ENCODE measurements at regions not wholly inside any gene's neighbourhood (a gene's known extent, or its start where the extent isn't known, plus 50 kb on each side); places are given as distances from the start of the nearest gene placed in this dataset.

GRCh38 chr16:7111265-7111664 lies 221.4 kb upstream of the RBFOX1 start:
- DNase-seq (no peak), ATAC-seq (replicated peaks) (no peak)
- no peaks in the 10 kb centered on the region for H3K4me1 Mint-ChIP-seq (ENCODE audit: low read depth in 2 of 2)
- peaks cover 7 to 8% of the 10 kb centered on the region in 2 donors for H3K9me3 Mint-ChIP-seq
- H3K4me3 Mint-ChIP-seq, result no peak overlapping the region
- H3K36me3 Mint-ChIP-seq (ENCODE audit: insufficient read depth), result no peaks in the 10 kb centered on the region
- no peak overlapping the region for H3K27ac Mint-ChIP-seq
- no peaks in the 10 kb centered on the region for H3K27me3 Mint-ChIP-seq

- no peaks in the 10 kb centered on the region for H3K27me3 Mint-ChIP-seq
These were observed 225.2 kb upstream of the RBFOX1 start for GRCh38 chr16:7107436-7107835.

GRCh38 chr16:7103056-7103455 lies 229.6 kb upstream of the RBFOX1 start:
- Mint-ChIP-seq H3K36me3 (ENCODE audit: insufficient read depth) (no peaks in the 10 kb centered on the region), H3K4me3 (no peak overlapping the region), H3K9me3 (peaks cover 9 to 12% of the 10 kb centered on the region in 2 donors), H3K27me3 (no peaks in the 10 kb centered on the region), H3K27ac (no peak overlapping the region), H3K4me1 (ENCODE audit: low read depth in 2 of 2) (no peaks in the 10 kb centered on the region)
- DNase-seq (no peak), ATAC-seq (replicated peaks) (no peak)

More at GRCh38 chr16:7107436-7107835, 225.2 kb upstream of the RBFOX1 start:
- H3K9me3 Mint-ChIP-seq, result peaks cover 0 to 11% of the 10 kb centered on the region in 2 donors
- no peak overlapping the region for H3K4me3 Mint-ChIP-seq
- no peaks in the 10 kb centered on the region for H3K36me3 Mint-ChIP-seq (ENCODE audit: insufficient read depth)
- no peaks in the 10 kb centered on the region for H3K4me1 Mint-ChIP-seq (ENCODE audit: low read depth in 2 of 2)
- ATAC-seq (replicated peaks) (no peak), DNase-seq (no peak)
- H3K27ac Mint-ChIP-seq, result no peak overlapping the region

GRCh38 chr16:7101054-7101453 lies 231.6 kb upstream of the RBFOX1 start:
- Mint-ChIP-seq H3K4me1 (ENCODE audit: low read depth in 2 of 2) (no peaks in the 10 kb centered on the region), H3K27me3 (no peaks in the 10 kb centered on the region), H3K4me3 (no peak overlapping the region), H3K36me3 (ENCODE audit: insufficient read depth) (no peaks in the 10 kb centered on the region), H3K9me3 (peaks cover 9 to 17% of the 10 kb centered on the region in 2 donors), H3K27ac (no peak overlapping the region)
- ATAC-seq (replicated peaks) (no peak), DNase-seq (no peak)

- Mint-ChIP-seq H3K27ac (no peak overlapping the region), H3K4me3 (no peak overlapping the region), H3K36me3 (ENCODE audit: insufficient read depth) (no peaks in the 10 kb centered on the region), H3K27me3 (no peaks in the 10 kb centered on the region), H3K9me3 (peaks cover 9 to 10% of the 10 kb centered on the region in 2 donors), H3K4me1 (ENCODE audit: low read depth in 2 of 2) (no peaks in the 10 kb centered on the region)
- ATAC-seq (replicated peaks), result no peak
- DNase-seq, result no peak
These were observed 235.1 kb upstream of the RBFOX1 start for GRCh38 chr16:7097518-7097917.

- Mint-ChIP-seq H3K36me3 (ENCODE audit: insufficient read depth) (no peaks in the 10 kb centered on the region), H3K9me3 (peaks cover 2 to 8% of the 10 kb centered on the region in 2 donors), H3K27me3 (no peaks in the 10 kb centered on the region), H3K27ac (no peak overlapping the region), H3K4me3 (no peak overlapping the region), H3K4me1 (ENCODE audit: low read depth in 2 of 2) (no peaks in the 10 kb centered on the region)
- no peak for ATAC-seq (replicated peaks)
- DNase-seq, result no peak
These were observed 239.1 kb upstream of the RBFOX1 start for GRCh38 chr16:7093511-7093910.

- ATAC-seq (replicated peaks) (no peak), DNase-seq (no peak)
- no peaks in the 10 kb centered on the region for H3K4me1 Mint-ChIP-seq (ENCODE audit: low read depth in 2 of 2)
- H3K27ac Mint-ChIP-seq, result no peak overlapping the region
- no peaks in the 10 kb centered on the region for H3K27me3 Mint-ChIP-seq
- H3K9me3 Mint-ChIP-seq, result peaks cover 8 to 17% of the 10 kb centered on the region in 2 donors
- H3K36me3 Mint-ChIP-seq (ENCODE audit: insufficient read depth), result no peaks in the 10 kb centered on the region
- H3K4me3 Mint-ChIP-seq, result no peak overlapping the region
These were observed 242.0 kb upstream of the RBFOX1 start for GRCh38 chr16:7090628-7091115.

GRCh38 chr16:7089751-7090150 lies 242.9 kb upstream of the RBFOX1 start:
- H3K36me3 Mint-ChIP-seq (ENCODE audit: insufficient read depth), result no peaks in the 10 kb centered on the region
- ATAC-seq (replicated peaks), result no peak
- H3K27me3 Mint-ChIP-seq, result no peaks in the 10 kb centered on the region
- no peak overlapping the region for H3K4me3 Mint-ChIP-seq
- peaks cover 9 to 21% of the 10 kb centered on the region in 2 donors for H3K9me3 Mint-ChIP-seq
- H3K4me1 Mint-ChIP-seq (ENCODE audit: low read depth in 2 of 2), result no peaks in the 10 kb centered on the region
- H3K27ac Mint-ChIP-seq, result no peak overlapping the region
- DNase-seq, result no peak

GRCh38 chr16:7088711-7089110 lies 243.9 kb upstream of the RBFOX1 start:
- no peak for ATAC-seq (replicated peaks)
- peaks cover 10 to 25% of the 10 kb centered on the region in 2 donors for H3K9me3 Mint-ChIP-seq

GRCh38 chr16:7086822-7087616 lies 245.6 kb upstream of the RBFOX1 start:
- Mint-ChIP-seq H3K4me3 (no peak overlapping the region), H3K36me3 (ENCODE audit: insufficient read depth) (no peaks in the 10 kb centered on the region), H3K27me3 (no peaks in the 10 kb centered on the region), H3K9me3 (peaks cover 10 to 25% of the 10 kb centered on the region in 2 donors), H3K4me1 (ENCODE audit: low read depth in 2 of 2) (no peaks in the 10 kb centered on the region), H3K27ac (no peak overlapping the region)
- ATAC-seq (replicated peaks), result no peak
- DNase-seq, result no peak

More at GRCh38 chr16:7088711-7089110, 243.9 kb upstream of the RBFOX1 start:
- no peaks in the 10 kb centered on the region for H3K27me3 Mint-ChIP-seq
- no peaks in the 10 kb centered on the region for H3K4me1 Mint-ChIP-seq (ENCODE audit: low read depth in 2 of 2)
- H3K27ac Mint-ChIP-seq, result no peak overlapping the region
- no peak overlapping the region for H3K4me3 Mint-ChIP-seq
- DNase-seq, result no peak
- H3K36me3 Mint-ChIP-seq (ENCODE audit: insufficient read depth), result no peaks in the 10 kb centered on the region

GRCh38 chr16:7085776-7086175 lies 246.9 kb upstream of the RBFOX1 start:
- ATAC-seq (replicated peaks) (no peak), DNase-seq (no peak)
- Mint-ChIP-seq H3K36me3 (ENCODE audit: insufficient read depth) (no peaks in the 10 kb centered on the region), H3K9me3 (peaks cover 10 to 28% of the 10 kb centered on the region in 2 donors), H3K27ac (no peak overlapping the region), H3K27me3 (no peaks in the 10 kb centered on the region), H3K4me1 (ENCODE audit: low read depth in 2 of 2) (no peaks in the 10 kb centered on the region), H3K4me3 (no peak overlapping the region)

- ATAC-seq (replicated peaks) (no peak), DNase-seq (no peak)
- no peaks in the 10 kb centered on the region for H3K27me3 Mint-ChIP-seq
- peaks cover 0 to 2% of the 10 kb centered on the region in 2 donors for H3K4me1 Mint-ChIP-seq (ENCODE audit: low read depth in 2 of 2)
- no peak overlapping the region for H3K27ac Mint-ChIP-seq
- H3K4me3 Mint-ChIP-seq, result no peak overlapping the region
- H3K36me3 Mint-ChIP-seq (ENCODE audit: insufficient read depth), result no peaks in the 10 kb centered on the region
- peaks cover 10 to 38% of the 10 kb centered on the region in 2 donors for H3K9me3 Mint-ChIP-seq
These were observed 249.5 kb upstream of the RBFOX1 start for GRCh38 chr16:7083096-7083495.

- Mint-ChIP-seq H3K36me3 (ENCODE audit: insufficient read depth) (no peaks in the 10 kb centered on the region), H3K27ac (no peak overlapping the region), H3K27me3 (no peaks in the 10 kb centered on the region), H3K4me3 (no peak overlapping the region), H3K4me1 (ENCODE audit: low read depth in 2 of 2) (peaks cover 0 to 2% of the 10 kb centered on the region in 2 donors), H3K9me3 (peaks cover 13 to 28% of the 10 kb centered on the region in 2 donors)
- DNase-seq (no peak), ATAC-seq (replicated peaks) (no peak)
These were observed 255.0 kb upstream of the RBFOX1 start for GRCh38 chr16:7077636-7078035.

- Mint-ChIP-seq H3K4me1 (ENCODE audit: low read depth in 2 of 2) (peaks cover 0 to 2% of the 10 kb centered on the region in 2 donors), H3K9me3 (peaks cover 17 to 19% of the 10 kb centered on the region in 2 donors), H3K27ac (no peak overlapping the region), H3K27me3 (no peaks in the 10 kb centered on the region), H3K4me3 (no peak overlapping the region), H3K36me3 (ENCODE audit: insufficient read depth) (no peaks in the 10 kb centered on the region)
- ATAC-seq (replicated peaks), result no peak
- DNase-seq, result no peak
These were observed 257.9 kb upstream of the RBFOX1 start for GRCh38 chr16:7074715-7075114.
